CD4-positive, alpha-beta T cell (primary cell): ENCODE measurements at regions not wholly inside any gene's neighbourhood (a gene's known extent, or its start where the extent isn't known, plus 50 kb on each side); places are given as distances from the start of the nearest gene placed in this dataset.

Experiments
- ATAC-seq: fragments of 200-7000 bp; cut with Tn5 transposase; one replicate; pipeline ENCODE4 v1.10.0; 2022; ENCODE audit warnings: mild to moderate bottlenecking; ENCODE audit not compliant: poor library complexity
- CTCF ChIA-PET: fragments of 350-600 bp; sonication (Branson Sonifier 250); formaldehyde crosslinking; loops from one replicate; lab custom pipeline; 2021; ENCODE audit warnings: antibody characterized with exemption, inconsistent platforms; lab: Charles Lee
- POLR2A ChIA-PET: fragments of 350-600 bp; sonication (Branson Sonifier 250); formaldehyde crosslinking; loops from one replicate; lab custom pipeline; 2021; ENCODE audit warnings: antibody characterized with exemption, inconsistent platforms; lab: Charles Lee
- DNase-seq, 14 experiments: peaks; one replicate each; pipeline ENCODE4 v3.0.0-alpha.2; 2013 to 2020; ENCODE audit warnings: mixed read lengths in 2 of 14
- H3K27ac ChIP-seq, 2 donors: one replicate each; pipeline versions ENCODE4 v1.5.1 to v1.7.0; 2013; ENCODE audit warnings: low read length in 2 of 2, low read depth in 1 of 2, mild to moderate bottlenecking in 1 of 2
- H3K27me3 ChIP-seq, 2 experiments: 1 replicate in 1 of 2; 2 replicates in 1 of 2; pipeline versions ENCODE4 v1.6.1 to v1.7.0; 2013; ENCODE audit warnings: low read length in 2 of 2, control low read depth in 1 of 2, mild to moderate bottlenecking in 1 of 2, moderate library complexity in 1 of 2; ENCODE audit not compliant: insufficient read depth in 2 of 2, control insufficient read depth in 1 of 2
- H3K36me3 ChIP-seq: one replicate; pipeline ENCODE4 v1.6.1; 2013; ENCODE audit warnings: low read length, control low read depth; ENCODE audit not compliant: insufficient read depth
- H3K4me1 ChIP-seq: one replicate; pipeline ENCODE4 v1.6.1; 2013; ENCODE audit warnings: low read length, control low read depth; ENCODE audit not compliant: insufficient read depth
- H3K4me3 ChIP-seq: one replicate; pipeline ENCODE4 v1.5.1; 2013; ENCODE audit warnings: mild to moderate bottlenecking, low read length, moderate library complexity
- H3K9me3 ChIP-seq, 2 experiments: 1 replicate in 1 of 2; 2 replicates in 1 of 2; pipeline versions ENCODE4 v1.6.1 to v1.7.0; 2013; ENCODE audit warnings: low read length in 2 of 2, mild to moderate bottlenecking in 2 of 2, control low read depth in 1 of 2, moderate library complexity in 1 of 2; ENCODE audit not compliant: control insufficient read depth in 1 of 2, insufficient read depth in 1 of 2
- H3K27ac Mint-ChIP-seq: one replicate; pipeline ENCODE4 v1.8.0; 2020; ENCODE audit warnings: mixed read lengths
- H3K27me3 Mint-ChIP-seq: one replicate; pipeline ENCODE4 v1.8.0; 2021; ENCODE audit warnings: mixed read lengths
- H3K36me3 Mint-ChIP-seq: one replicate; pipeline ENCODE4 v1.8.0; 2021; ENCODE audit warnings: low read depth, mixed read lengths
- H3K4me1 Mint-ChIP-seq: one replicate; pipeline ENCODE4 v1.8.0; 2021; ENCODE audit warnings: low read depth, mixed read lengths
- H3K4me3 Mint-ChIP-seq: one replicate; pipeline ENCODE4 v1.8.0; 2020; ENCODE audit warnings: mild to moderate bottlenecking, mixed read lengths
- H3K9me3 Mint-ChIP-seq: one replicate; pipeline ENCODE4 v1.8.0; 2020; ENCODE audit warnings: mixed read lengths
- intact Hi-C, 2 experiments: fragments of 100-400 bp; cut with DNase I in 1 of 2; cut with micrococcal nuclease in 1 of 2; formaldehyde crosslinking; loops; one replicate each; pipeline versions ENCODE4 v1.15.1 to v1.9.0; 2023 to 2025; cut with DNase I, micrococcal nuclease
- TF ChIP-seq, protein P1 (sequence below): fragments of 200-600 bp; IDR thresholded peaks from one replicate; pipeline ENCODE4 v1.8.0; 2022; ENCODE audit warnings: antibody characterized with exemption, mild to moderate bottlenecking

DNA sequence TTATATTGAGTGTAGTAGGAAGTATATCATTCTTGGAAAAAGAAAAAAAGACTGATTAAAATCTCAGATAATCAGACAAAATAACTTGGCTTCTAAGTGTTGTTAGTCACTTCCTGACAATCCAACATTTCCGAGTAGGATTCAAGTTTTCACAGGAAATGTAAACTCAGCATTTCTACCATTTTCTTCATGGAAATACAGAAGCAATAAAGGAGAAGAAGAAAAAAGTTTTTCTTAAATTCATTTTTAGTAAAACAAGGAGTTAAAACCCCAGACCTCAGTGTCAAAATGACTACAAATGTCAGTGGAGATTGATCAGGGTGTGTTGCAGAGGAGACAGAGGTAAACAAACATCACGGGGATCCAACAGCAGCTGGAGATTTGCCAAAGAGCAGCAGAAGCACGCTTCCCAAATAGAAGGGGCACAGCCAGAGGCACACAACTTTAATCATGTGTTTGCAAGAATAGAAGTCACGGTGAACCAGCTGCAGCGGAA is 129.3 kb upstream of the FAM9B start:
- ChIA-PET CTCF (no interaction called here), POLR2A (no interaction called here)
- no peaks in the 10 kb centered on the region for H3K27me3 Mint-ChIP-seq
- H3K27ac Mint-ChIP-seq = no peak overlapping the region
- Histone ChIP-seq H3K4me1 (no peaks in the 10 kb centered on the region), H3K36me3 (no peaks in the 10 kb centered on the region), H3K4me3 (no peak overlapping the region), H3K9me3 (peaks cover 0 to 3% of the 10 kb centered on the region in 2 experiments), H3K27me3 (no peaks in the 10 kb centered on the region), H3K27ac (no peak overlapping the region)
- intact Hi-C loops = loop anchor here (10.0 kb wide), 2 partner anchors 178 to 302 kb away; partner anchors contain the start of gene TBL1X (in 1 of the 2)
- no peak for ATAC-seq
- no peak for DNase-seq
- no peaks in the 10 kb centered on the region for H3K9me3 Mint-ChIP-seq
- peaks cover 5% of the 10 kb centered on the region for H3K36me3 Mint-ChIP-seq
- H3K4me3 Mint-ChIP-seq = no peak overlapping the region
- TF ChIP-seq, protein P1, sequence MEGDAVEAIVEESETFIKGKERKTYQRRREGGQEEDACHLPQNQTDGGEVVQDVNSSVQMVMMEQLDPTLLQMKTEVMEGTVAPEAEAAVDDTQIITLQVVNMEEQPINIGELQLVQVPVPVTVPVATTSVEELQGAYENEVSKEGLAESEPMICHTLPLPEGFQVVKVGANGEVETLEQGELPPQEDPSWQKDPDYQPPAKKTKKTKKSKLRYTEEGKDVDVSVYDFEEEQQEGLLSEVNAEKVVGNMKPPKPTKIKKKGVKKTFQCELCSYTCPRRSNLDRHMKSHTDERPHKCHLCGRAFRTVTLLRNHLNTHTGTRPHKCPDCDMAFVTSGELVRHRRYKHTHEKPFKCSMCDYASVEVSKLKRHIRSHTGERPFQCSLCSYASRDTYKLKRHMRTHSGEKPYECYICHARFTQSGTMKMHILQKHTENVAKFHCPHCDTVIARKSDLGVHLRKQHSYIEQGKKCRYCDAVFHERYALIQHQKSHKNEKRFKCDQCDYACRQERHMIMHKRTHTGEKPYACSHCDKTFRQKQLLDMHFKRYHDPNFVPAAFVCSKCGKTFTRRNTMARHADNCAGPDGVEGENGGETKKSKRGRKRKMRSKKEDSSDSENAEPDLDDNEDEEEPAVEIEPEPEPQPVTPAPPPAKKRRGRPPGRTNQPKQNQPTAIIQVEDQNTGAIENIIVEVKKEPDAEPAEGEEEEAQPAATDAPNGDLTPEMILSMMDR = no peak
- peaks cover 21% of the 10 kb centered on the region for H3K4me1 Mint-ChIP-seq

DNA sequence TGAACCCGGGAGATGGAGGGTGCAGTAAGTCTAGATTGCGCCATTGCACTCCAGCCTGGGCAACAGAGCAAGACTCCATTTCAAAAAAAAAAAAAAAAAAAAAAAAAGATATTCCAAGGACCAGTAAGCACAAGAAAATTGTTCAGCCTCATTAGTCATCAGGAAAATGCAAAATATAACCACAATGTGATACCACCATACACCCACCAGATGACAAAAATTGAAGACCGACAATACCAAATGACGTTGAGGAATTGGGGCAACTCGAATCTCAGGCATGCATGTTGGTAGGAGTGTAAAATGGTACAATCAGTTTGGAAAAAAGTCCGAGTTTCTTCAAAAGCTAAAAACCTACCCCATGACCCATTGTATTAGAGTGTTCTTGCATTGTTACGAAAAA is 130.2 kb upstream of the FAM9B start:
- Mint-ChIP-seq H3K27ac (no peak overlapping the region), H3K36me3 (peaks cover 5% of the 10 kb centered on the region), H3K9me3 (no peaks in the 10 kb centered on the region), H3K4me3 (no peak overlapping the region), H3K27me3 (no peaks in the 10 kb centered on the region), H3K4me1 (peaks cover 21% of the 10 kb centered on the region)
- TF ChIP-seq, protein P1 = no peak
- H3K36me3 ChIP-seq = no peaks in the 10 kb centered on the region
- ATAC-seq (no peak), DNase-seq (no peak)
- H3K27ac ChIP-seq = no peak overlapping the region
- no peaks in the 10 kb centered on the region for H3K27me3 ChIP-seq
- intact Hi-C loops = loop anchor here (10.0 kb wide), 2 partner anchors 179 to 301 kb away; partner anchors contain the start of gene TBL1X (in 1 of the 2)
- ChIA-PET POLR2A (interaction anchor here (1.4 kb wide), 1 partner anchor 176 kb away, joined by 3 read pairs; no protein-coding TSS in a partner anchor), CTCF (no interaction called here)
- no peaks in the 10 kb centered on the region for H3K4me1 ChIP-seq
- no peak overlapping the region for H3K4me3 ChIP-seq
- H3K9me3 ChIP-seq = peaks cover 0 to 3% of the 10 kb centered on the region in 2 experiments

DNA sequence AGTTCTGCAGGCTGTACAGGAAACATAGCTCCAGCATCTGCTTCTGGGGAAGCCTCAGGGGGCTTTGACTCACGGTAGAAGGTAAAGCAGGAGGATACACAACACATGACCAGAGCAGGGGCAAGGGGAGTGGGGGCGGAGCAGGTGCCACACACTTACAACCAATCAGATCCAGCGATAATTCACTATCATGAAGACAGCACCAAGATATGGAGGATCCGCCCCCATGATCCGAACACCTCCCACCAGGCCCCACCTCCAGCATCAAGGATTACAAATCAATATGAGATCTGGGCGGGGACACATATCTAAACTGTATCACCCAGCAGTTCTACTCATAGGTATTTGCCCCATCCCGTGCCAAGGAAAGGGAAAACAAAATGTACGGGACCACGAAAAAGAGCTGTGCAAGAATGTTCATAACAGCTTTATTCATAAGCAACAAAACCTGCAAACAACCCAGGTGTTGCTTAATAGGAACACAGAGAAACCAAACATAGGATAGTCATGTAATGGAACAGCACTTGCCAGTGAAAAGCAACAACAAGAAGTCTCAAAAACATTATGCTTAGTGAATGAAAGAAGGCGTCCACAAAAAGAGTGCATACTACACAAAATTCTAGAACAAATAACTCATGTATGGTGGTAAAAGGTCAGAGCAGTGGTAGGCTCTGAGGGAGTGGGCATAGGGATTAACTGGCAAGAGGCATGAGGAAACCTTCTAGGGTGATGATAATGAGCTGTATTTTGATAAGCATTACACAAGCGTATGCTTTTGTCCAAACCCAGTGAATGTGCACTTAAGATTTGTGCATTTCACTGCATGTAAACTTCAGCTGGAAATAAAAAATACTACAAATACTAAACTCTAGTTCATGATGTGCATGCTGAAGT is 130.9 kb upstream of the FAM9B start:
- Mint-ChIP-seq H3K27ac (peak overlapping the region; percentile 16), H3K4me1 (peaks cover 21% of the 10 kb centered on the region), H3K27me3 (no peaks in the 10 kb centered on the region), H3K36me3 (peaks cover 5% of the 10 kb centered on the region), H3K4me3 (no peak overlapping the region), H3K9me3 (no peaks in the 10 kb centered on the region)
- Histone ChIP-seq H3K4me1 (no peaks in the 10 kb centered on the region), H3K36me3 (no peaks in the 10 kb centered on the region), H3K9me3 (peaks cover 0 to 3% of the 10 kb centered on the region in 2 experiments), H3K27ac (no peak overlapping the region), H3K4me3 (no peak overlapping the region), H3K27me3 (no peaks in the 10 kb centered on the region)
- ChIA-PET POLR2A (interaction anchor here (1.4 kb wide), 2 partner anchors 18 to 177 kb away, joined by 3 read pairs; no protein-coding TSS in a partner anchor), CTCF (no interaction called here)
- DNase-seq (no peak), ATAC-seq (no peak)
- TF ChIP-seq, protein P1 = no peak
- intact Hi-C loops = loop anchor here (5.0 to 10.0 kb wide), 3 partner anchors 173 to 300 kb away; partner anchors contain the start of gene TBL1X (in 1 of the 2)
